NB4 (cell line): ENCODE measurements at regions not wholly inside any gene's neighbourhood (a gene's known extent, or its start where the extent isn't known, plus 50 kb on each side); places are given as distances from the start of the nearest gene placed in this dataset.

Experiments used
- CTCF ChIP-seq: IDR thresholded peaks from one replicate; pipeline ENCODE4 v1.5.1; 2012; ENCODE audit warnings: low read depth, low read length
- POLR2A ChIP-seq: IDR thresholded peaks from 2 replicates; pipeline ENCODE4 v1.6.1; 2011; ENCODE audit warnings: mild to moderate bottlenecking; ENCODE audit not compliant: insufficient read length; ENCODE audit errors: extremely low read depth

- no peak for TF ChIP-seq CTCF
- no peak for TF ChIP-seq POLR2A
These were observed 513.0 kb upstream of the CDH11 start for GRCh38 chr16:65634833-65635232.
